Testis (tissue), 2 donors: ENCODE measurements at regions not wholly inside any gene's neighbourhood (a gene's known extent, or its start where the extent isn't known, plus 50 kb on each side); places are given as distances from the start of the nearest gene placed in this dataset.
"Not testable (repeated sequence)": the region's sequence is repeated elsewhere in the genome, so short reads cannot be mapped to it uniquely, and the experiment has no call there.

Experiments
- DNase-seq: peaks from one replicate; pipeline ENCODE4 v3.0.0-alpha.2; 2019
- H3K27ac ChIP-seq, 2 donors: fragments of 200-600 bp; sonication (generic); one replicate each; pipeline ENCODE4 v1.5.1; 2019
- H3K27me3 ChIP-seq: fragments of 200-600 bp; sonication (generic); one replicate; pipeline ENCODE4 v1.5.1; 2019
- H3K36me3 ChIP-seq: fragments of 200-600 bp; sonication (generic); one replicate; pipeline ENCODE4 v1.5.1; 2017; ENCODE audit warnings: low read depth; ENCODE audit errors: missing control alignments
- H3K4me1 ChIP-seq: fragments of 200-600 bp; sonication (generic); one replicate; pipeline ENCODE4 v1.5.1; 2019
- H3K4me3 ChIP-seq, 2 donors: fragments of 200-600 bp; sonication (generic); one replicate each; pipeline ENCODE4 v1.5.1; 2017 to 2019
- H3K9me3 ChIP-seq: fragments of 200-600 bp; sonication (generic); one replicate; pipeline ENCODE4 v1.5.1; 2017
- CTCF ChIP-seq, 3 experiments: fragments of 450-650 bp in 2 of 3; fragments of 200-600 bp in 1 of 3; sonication (generic) in 1 of 3; IDR thresholded peaks; one replicate each; pipeline ENCODE4 v1.5.1; 2016 to 2019; ENCODE audit warnings: antibody characterized with exemption in 3 of 3, mild to moderate bottlenecking in 2 of 3, moderate library complexity in 1 of 3
- POLR2A ChIP-seq: fragments of 450-650 bp; IDR thresholded peaks from one replicate; pipeline ENCODE4 v1.6.1; 2017; ENCODE audit warnings: antibody characterized with exemption, mild to moderate bottlenecking, moderate library complexity
- WGBS, 2 donors: methylation state at CpG; one replicate each; pipeline ENCODE4 v1.1.5; 2018; 5-methylcytosine and 5-hydroxymethylcytosine counted together
- intact Hi-C: fragments of 100-400 bp; cut with DNase I; formaldehyde crosslinking; loops from one replicate; pipeline ENCODE4 v1.15.1; 2023; ENCODE audit warnings: low total_unique reads

DNA sequence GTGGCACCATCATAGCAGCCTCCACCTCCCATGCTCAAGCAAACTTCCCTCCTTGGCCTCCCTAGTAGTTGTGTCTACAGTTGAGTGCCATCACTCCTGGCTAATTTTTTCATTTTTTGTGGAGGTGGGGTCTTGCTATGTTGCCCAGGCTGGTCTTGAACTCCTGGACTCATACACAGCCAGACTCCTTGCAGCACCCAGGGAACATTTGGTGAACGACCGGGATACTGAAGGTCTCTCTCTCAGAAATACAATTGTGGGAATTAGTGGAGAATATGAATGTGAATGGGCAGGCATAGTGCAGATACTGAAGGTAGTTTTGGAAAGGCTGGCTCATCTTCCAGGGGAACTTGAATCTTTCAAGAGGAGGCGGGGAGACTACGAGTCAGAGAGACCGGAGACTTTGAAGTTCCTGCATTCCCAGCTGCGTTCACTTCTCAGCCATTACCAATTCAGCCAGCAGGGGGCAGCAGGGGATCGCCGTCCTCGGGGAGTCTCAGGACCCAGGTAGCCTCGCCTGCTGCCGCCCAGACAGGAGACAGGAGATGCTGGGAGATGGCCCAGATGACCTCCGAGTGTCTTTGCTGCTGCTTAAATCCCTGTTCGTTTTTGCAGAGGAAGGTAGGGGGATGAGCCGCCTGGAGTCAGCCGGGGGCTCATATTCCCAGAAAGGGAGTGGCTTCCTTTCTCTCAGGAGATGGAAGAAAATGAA is 68.6 kb downstream of the HAPSTR1 start:
- intact Hi-C loops, result no loop called here
- DNase-seq, result peak; percentile 78
- Histone ChIP-seq H3K4me1 (no peaks in the 10 kb centered on the region), H3K27ac (no peak overlapping the region), H3K4me3 (no peak overlapping the region), H3K9me3 (no peaks in the 10 kb centered on the region), H3K27me3 (no peaks in the 10 kb centered on the region), H3K36me3 (no peaks in the 10 kb centered on the region)
- TF ChIP-seq CTCF (IDR thresholded peaks at IDR 0.05), result peak; percentile 40 to 76 (median 67)
- no peak for TF ChIP-seq POLR2A
- WGBS, 2 donors, result 11 to 12% methylated on average over 14 to 15 of the region's 15 CpGs

GRCh38 chr16:9160551-9160911 is 69.1 kb downstream of the HAPSTR1 start:
- intact Hi-C loops, result no loop called here
- no peaks in the 10 kb centered on the region for H3K27me3 ChIP-seq
- WGBS, 2 donors, result 52 to 70% methylated on average over 9 to 13 of the region's 13 CpGs
- no peaks in the 10 kb centered on the region for H3K4me1 ChIP-seq
- H3K36me3 ChIP-seq, result no peaks in the 10 kb centered on the region
- TF ChIP-seq POLR2A (no peak), CTCF (IDR thresholded peaks at IDR 0.05) (no peak)
- H3K27ac ChIP-seq, result no peak overlapping the region
- no peak for DNase-seq
- no peaks in the 10 kb centered on the region for H3K9me3 ChIP-seq
- no peak overlapping the region for H3K4me3 ChIP-seq

DNA sequence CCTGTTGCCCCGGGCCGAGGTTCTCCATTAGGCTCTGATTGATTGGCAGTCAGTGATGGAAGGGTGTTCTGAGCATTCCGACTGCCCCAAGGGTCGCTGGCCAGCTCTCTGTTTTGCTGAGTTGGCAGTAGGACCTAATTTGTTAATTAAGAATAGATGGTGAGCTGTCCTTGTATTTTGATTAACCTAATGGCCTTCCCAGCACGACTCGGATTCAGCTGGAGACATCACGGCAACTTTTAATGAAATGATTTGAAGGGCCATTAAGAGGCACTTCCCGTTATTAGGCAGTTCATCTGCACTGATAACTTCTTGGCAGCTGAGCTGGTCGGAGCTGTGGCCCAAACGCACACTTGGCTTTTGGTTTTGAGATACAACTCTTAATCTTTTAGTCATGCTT is 74.2 kb downstream of the HAPSTR1 start:
- H3K36me3 ChIP-seq, result no peaks in the 10 kb centered on the region

DNA sequence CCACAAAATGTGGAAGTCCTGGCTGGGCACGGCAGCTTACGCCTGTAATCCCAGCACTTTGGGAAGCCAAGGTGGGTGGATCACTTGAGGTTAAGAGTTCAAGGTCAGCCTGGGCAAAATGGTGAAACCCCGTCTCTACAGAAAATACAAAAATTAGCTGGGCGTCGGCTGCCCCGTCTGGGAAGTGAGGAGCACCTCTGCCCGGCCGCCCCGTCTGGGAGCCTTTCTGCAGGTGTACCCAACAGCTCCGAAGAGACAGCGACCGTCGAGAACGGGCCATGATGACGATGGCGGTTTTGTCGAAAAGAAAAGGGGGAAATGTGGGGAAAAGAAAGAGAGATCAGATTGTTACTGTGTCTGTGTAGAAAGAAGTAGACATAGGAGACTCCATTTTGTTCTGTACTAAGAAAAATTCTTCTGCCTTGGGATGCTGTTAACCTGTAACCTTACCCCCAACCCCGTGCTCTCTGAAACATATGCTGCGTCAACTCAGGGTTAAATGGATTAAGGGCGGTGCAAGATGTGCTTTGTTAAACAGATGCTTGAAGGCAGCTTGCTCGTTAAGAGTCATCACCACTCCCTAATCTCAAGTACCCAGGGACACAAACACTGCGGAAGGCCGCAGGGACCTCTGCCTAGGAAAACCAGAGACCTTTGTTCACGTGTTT is 75.0 kb downstream of the HAPSTR1 start:
- 78 to 84% methylated on average over 22 to 24 of the region's 24 CpGs for WGBS, 2 donors
- intact Hi-C loops, DNase-seq, H3K9me3 ChIP-seq, H3K27ac ChIP-seq, H3K4me3 ChIP-seq, H3K27me3 ChIP-seq, H3K4me1 ChIP-seq, H3K36me3 ChIP-seq: not testable (repeated sequence)

More for the DNA sequence above, 74.2 kb downstream of the HAPSTR1 start:
- TF ChIP-seq CTCF (IDR thresholded peaks at IDR 0.05) (no peak), POLR2A (no peak)
- intact Hi-C loops, result no loop called here
- Histone ChIP-seq H3K27ac (no peak overlapping the region), H3K4me1 (no peaks in the 10 kb centered on the region), H3K9me3 (no peaks in the 10 kb centered on the region), H3K27me3 (no peaks in the 10 kb centered on the region), H3K4me3 (no peak overlapping the region)
- WGBS, 2 donors, result 71 to 72% methylated on average over 10 of the region's 10 CpGs
- DNase-seq, result no peak

DNA sequence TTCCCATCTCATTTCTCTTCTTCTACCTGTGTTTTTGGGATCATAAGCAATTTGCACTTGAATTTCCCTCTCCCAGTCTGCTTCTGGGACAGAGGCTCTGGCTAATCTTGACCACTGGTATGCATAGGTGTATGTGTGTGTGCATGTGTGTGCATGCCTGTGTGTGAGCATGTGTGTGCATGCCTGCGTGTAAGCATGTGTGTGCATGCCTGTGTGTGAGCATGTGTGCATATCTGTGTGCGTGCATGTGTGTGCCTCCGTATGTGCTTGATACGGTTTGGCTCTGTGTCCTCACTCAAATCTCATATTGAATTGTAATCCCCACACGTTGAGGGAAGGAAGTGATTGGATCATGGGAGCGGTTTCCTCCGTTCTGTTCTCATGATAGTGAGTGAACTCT is 77.7 kb downstream of the HAPSTR1 start:
- no peak overlapping the region for H3K4me3 ChIP-seq
- TF ChIP-seq POLR2A, result no peak
- TF ChIP-seq CTCF (IDR thresholded peaks at IDR 0.05), result no peak
- intact Hi-C loops, result no loop called here

More for the DNA sequence above, 77.7 kb downstream of the HAPSTR1 start:
- Histone ChIP-seq H3K9me3 (no peaks in the 10 kb centered on the region), H3K36me3 (no peaks in the 10 kb centered on the region), H3K27me3 (no peaks in the 10 kb centered on the region), H3K27ac (no peak overlapping the region), H3K4me1 (no peaks in the 10 kb centered on the region)
- no peak for DNase-seq
- 79 to 86% methylated on average over 7 of the region's 7 CpGs for WGBS, 2 donors
